GM12878 (cell line): ENCODE measurements at regions not wholly inside any gene's neighbourhood (a gene's known extent, or its start where the extent isn't known, plus 50 kb on each side); places are given as distances from the start of the nearest gene placed in this dataset.
"Not testable (repeated sequence)": the region's sequence is repeated elsewhere in the genome, so short reads cannot be mapped to it uniquely, and the experiment has no call there.

Source experiments
- CEBPB ChIP-seq, 2 experiments: fragments of 150-350 bp in 1 of 2; IDR thresholded peaks; 2 replicates each; pipeline ENCODE4 v1.6.1; 2012 to 2014; ENCODE audit warnings: low read depth in 2 of 2, low read length in 2 of 2, borderline replicate concordance in 1 of 2, inconsistent platforms in 1 of 2
- KDM1A ChIP-seq: fragments of 200-600 bp; sonication (generic); IDR thresholded peaks from 2 replicates; pipeline ENCODE4 v1.6.1; 2016; ENCODE audit warnings: borderline replicate concordance
- MAX ChIP-seq: IDR thresholded peaks from 2 replicates; pipeline ENCODE4 v1.6.1; 2012; ENCODE audit warnings: low read depth, low read length, improper control_type of control experiment
- PBX3 ChIP-seq: IDR thresholded peaks from 2 replicates; pipeline ENCODE4 v1.6.1; 2011; ENCODE audit warnings: mild to moderate bottlenecking, low read depth, low read length, moderate library complexity; ENCODE audit not compliant: insufficient replicate concordance
- POLR2A ChIP-seq: IDR thresholded peaks from 2 replicates; pipeline ENCODE4 v1.6.1; 2011; ENCODE audit warnings: low read depth, mild to moderate bottlenecking, low read length
- TF ChIP-seq, protein P1 (sequence below), 3 experiments: IDR thresholded peaks in 2 of 3; conservative IDR thresholded peaks in 1 of 3; 2 replicates each; pipeline ENCODE4 v1.5.1; 2011; ENCODE audit warnings: low read depth in 3 of 3, low read length in 3 of 3, mild to moderate bottlenecking in 3 of 3, control low read depth in 2 of 3, moderate library complexity in 2 of 3, inconsistent platforms in 1 of 3, mixed read lengths in 1 of 3; ENCODE audit not compliant: control insufficient read depth in 2 of 3, insufficient read depth in 1 of 3; ENCODE audit errors: extremely low read depth in 1 of 3

DNA sequence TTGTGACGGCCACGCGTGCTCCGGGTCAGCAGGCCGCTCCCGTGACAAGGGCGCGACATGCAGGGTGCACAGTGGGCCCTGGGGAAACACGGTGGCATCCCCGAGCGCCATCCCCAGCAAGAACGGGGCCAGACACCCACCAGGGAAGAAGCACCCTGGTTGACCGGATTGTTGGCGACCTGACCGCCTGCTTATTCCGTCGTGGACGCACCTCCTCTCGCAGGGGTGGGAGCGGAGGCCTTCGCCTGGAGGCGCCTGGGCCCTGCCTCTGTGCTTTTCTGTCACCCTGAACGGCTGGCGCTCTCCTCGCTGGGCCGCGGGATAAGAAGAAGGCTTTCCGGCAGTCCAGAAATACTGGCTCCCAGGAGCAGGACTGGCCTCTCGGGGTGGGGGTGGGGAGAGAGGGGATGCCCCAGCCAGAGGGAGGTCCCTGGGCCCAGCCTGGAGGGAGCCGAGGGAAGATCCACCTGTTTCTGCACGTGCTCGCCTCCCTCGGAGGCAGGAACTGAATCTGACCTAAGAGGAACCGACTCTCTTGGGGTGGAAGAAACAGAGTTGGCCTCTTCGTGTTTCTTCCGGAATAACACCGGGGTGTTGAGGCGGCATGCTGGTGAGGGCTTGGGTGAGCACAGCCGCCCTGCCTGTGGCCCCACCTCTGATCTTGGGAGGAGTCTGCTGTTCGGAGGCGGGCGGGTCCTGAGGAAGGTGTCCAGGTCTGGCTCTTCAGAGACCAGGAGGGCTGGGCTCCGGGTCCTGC is 4394.2 kb upstream of the TPTE start:
- not testable (repeated sequence) for TF ChIP-seq POLR2A; MAX; CEBPB (IDR thresholded peaks at IDR 0.05; ENCODE audit: borderline replicate concordance in 1 of 2, low read depth in 2 of 2, low read length in 2 of 2); KDM1A; PBX3
- TF ChIP-seq, protein P1, sequence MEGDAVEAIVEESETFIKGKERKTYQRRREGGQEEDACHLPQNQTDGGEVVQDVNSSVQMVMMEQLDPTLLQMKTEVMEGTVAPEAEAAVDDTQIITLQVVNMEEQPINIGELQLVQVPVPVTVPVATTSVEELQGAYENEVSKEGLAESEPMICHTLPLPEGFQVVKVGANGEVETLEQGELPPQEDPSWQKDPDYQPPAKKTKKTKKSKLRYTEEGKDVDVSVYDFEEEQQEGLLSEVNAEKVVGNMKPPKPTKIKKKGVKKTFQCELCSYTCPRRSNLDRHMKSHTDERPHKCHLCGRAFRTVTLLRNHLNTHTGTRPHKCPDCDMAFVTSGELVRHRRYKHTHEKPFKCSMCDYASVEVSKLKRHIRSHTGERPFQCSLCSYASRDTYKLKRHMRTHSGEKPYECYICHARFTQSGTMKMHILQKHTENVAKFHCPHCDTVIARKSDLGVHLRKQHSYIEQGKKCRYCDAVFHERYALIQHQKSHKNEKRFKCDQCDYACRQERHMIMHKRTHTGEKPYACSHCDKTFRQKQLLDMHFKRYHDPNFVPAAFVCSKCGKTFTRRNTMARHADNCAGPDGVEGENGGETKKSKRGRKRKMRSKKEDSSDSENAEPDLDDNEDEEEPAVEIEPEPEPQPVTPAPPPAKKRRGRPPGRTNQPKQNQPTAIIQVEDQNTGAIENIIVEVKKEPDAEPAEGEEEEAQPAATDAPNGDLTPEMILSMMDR (IDR thresholded peaks at IDR 0.05 in 2 of 3, conservative IDR thresholded peaks at IDR 0.05 in 1 of 3; ENCODE audit: control insufficient read depth in 2 of 3, extremely low read depth in 1 of 3, insufficient read depth in 1 of 3, low read depth in 3 of 3, low read length in 3 of 3): not testable (repeated sequence)
